ENCODE measurements at regions not wholly inside any gene's neighbourhood (a gene's known extent, or its start where the extent isn't known, plus 50 kb on each side); places are given as distances from the start of the nearest gene placed in this dataset.

DNA sequence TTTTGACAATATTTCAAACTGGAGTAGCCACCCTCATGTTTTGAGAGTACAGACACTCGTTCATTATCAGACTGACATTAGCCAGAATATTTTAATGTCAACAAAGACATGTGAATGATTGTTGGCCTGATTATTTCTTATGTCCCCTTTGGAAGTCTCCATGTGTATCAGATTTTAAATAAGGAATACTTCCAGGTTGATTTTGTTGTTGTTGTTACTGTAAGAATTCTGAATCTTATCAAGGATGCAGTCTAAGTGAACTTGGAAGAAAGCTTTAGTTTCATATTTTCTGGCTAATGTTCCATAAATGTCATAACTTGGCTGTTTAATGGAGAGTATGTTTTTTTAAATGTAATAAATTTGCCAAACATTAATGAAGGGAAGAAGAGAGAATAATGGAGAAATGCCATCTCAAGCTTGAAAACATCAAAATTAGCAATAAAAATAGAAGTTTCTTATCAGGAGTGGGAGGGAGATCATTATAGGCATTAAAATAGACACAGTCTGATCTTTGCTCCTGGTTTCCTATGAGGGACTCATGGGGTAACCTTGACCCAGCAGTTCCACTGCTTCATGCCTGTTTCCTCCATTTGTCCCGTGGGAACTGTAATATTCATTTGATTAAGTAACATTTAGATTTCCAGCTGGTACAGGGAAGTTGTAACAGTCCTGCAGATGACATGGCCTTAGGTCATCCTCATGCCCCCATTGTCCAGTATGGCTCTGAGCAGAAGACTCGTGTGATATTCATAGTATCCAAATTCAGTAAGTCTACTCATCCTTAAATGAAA lies 122.4 kb upstream of the KIAA1217 start:
- ATAC-seq (ENCODE audit: low FRiP score), result no peak
- no peak for DNase-seq (ENCODE audit: low spot score)
- TF ChIP-seq, protein P1, sequence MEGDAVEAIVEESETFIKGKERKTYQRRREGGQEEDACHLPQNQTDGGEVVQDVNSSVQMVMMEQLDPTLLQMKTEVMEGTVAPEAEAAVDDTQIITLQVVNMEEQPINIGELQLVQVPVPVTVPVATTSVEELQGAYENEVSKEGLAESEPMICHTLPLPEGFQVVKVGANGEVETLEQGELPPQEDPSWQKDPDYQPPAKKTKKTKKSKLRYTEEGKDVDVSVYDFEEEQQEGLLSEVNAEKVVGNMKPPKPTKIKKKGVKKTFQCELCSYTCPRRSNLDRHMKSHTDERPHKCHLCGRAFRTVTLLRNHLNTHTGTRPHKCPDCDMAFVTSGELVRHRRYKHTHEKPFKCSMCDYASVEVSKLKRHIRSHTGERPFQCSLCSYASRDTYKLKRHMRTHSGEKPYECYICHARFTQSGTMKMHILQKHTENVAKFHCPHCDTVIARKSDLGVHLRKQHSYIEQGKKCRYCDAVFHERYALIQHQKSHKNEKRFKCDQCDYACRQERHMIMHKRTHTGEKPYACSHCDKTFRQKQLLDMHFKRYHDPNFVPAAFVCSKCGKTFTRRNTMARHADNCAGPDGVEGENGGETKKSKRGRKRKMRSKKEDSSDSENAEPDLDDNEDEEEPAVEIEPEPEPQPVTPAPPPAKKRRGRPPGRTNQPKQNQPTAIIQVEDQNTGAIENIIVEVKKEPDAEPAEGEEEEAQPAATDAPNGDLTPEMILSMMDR (IDR thresholded peaks at IDR 0.05), result no peak

GRCh38 chr10:24091256-24091655 lies 117.7 kb upstream of the KIAA1217 start:
- TF ChIP-seq, protein P1 (IDR thresholded peaks at IDR 0.05), result no peak
- ATAC-seq (ENCODE audit: low FRiP score), result no peak
- no peak for DNase-seq (ENCODE audit: low spot score)

- ATAC-seq (ENCODE audit: low FRiP score) (no peak), DNase-seq (ENCODE audit: low spot score) (no peak)
- TF ChIP-seq, protein P1 (IDR thresholded peaks at IDR 0.05), result no peak
Measured at GRCh38 chr10:24096281-24096680, 112.7 kb upstream of the KIAA1217 start.

DNA sequence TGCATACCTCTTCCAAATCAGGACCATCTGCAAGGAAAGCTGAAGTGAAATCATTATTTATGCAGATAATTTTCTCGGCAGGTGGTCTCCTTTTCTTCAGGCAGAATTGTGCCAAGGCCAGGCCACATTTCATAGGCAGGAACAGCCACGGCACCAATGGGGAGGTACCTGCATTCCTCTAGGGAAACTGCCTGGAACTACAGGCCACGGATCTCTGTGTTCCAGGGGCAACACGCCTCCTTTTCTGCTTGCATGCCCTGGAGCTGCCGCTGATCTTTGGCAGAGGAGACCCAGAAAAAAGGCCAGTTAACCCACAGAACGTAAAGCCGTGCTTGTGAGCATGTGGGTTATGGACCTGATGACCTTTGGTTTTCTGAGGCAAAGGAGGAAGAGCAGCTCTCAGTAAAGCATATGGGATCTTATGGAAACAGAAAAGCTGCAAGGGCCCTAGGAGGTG lies 111.2 kb upstream of the KIAA1217 start:
- DNase-seq (ENCODE audit: low spot score) (no peak), ATAC-seq (ENCODE audit: low FRiP score) (no peak)
- TF ChIP-seq, protein P1 (IDR thresholded peaks at IDR 0.05), result no peak

DNA sequence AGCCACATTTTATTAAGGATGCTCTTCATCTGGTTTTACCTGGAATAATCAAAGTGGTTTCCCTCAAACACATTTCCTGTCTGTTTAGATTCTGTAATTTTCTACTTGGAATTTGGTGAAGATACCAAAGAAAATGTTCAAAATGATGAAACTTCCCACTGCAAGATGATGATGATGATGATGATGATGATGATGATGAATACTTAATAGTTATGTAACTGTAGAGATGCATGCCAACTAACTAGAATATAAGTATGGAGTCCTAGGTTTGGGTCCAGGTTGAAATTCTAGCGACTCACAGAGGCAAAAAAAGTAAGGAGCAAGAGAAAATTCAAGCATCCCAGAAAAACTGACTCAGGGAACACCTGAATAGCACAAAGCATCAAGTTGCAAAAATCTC lies 104.0 kb upstream of the KIAA1217 start:
- no peak for ATAC-seq (ENCODE audit: low FRiP score)
- DNase-seq (ENCODE audit: low spot score), result no peak
- TF ChIP-seq, protein P1 (IDR thresholded peaks at IDR 0.05), result no peak

DNA sequence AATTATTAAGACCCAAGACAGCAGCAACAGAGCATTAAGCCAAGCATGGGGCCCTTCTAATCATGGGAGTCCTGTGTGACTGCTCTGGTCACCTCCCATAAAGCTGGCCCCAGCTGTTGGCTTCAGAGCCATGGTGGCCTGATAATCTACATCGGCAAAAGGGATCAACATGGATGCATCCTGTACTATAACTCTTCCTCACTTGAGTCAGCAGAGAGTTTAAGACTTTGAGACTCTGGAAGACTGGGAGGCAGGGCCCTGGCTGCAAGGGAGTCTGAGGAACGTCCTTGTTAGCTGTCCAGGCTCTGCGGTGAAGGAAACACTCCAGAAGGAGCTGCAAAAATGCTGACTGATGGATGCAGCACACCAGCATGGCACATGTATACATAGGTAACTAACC lies 95.0 kb upstream of the KIAA1217 start:
- no peak for ATAC-seq (ENCODE audit: low FRiP score)
- TF ChIP-seq, protein P1 (IDR thresholded peaks at IDR 0.05), result no peak
- DNase-seq (ENCODE audit: low spot score), result no peak

- DNase-seq (ENCODE audit: low spot score) (no peak), ATAC-seq (ENCODE audit: low FRiP score) (no peak)
- TF ChIP-seq, protein P1 (IDR thresholded peaks at IDR 0.05), result no peak
Measured at GRCh38 chr10:24114556-24114955, 94.4 kb upstream of the KIAA1217 start.
